Thoracic aorta (tissue), 2 donors: ENCODE measurements at regions not wholly inside any gene's neighbourhood (a gene's known extent, or its start where the extent isn't known, plus 50 kb on each side); places are given as distances from the start of the nearest gene placed in this dataset.

Experiments
- ATAC-seq: fragments of 150-250 bp; one replicate; pipeline ENCODE4 v1.8.0; 2017; ENCODE audit warnings: low read depth; ENCODE audit not compliant: insufficient number of reproducible peaks, low FRiP score
- DNase-seq: peaks from one replicate; pipeline ENCODE4 v3.0.0-alpha.2; 2020; ENCODE audit warnings: low spot score
- H3K27ac ChIP-seq, 2 donors: fragments of 200-600 bp; sonication (generic); 1 replicate in 1 of 2; 2 replicates in 1 of 2; pipeline ENCODE4 v1.5.1; 2016; ENCODE audit warnings: mild to moderate bottlenecking in 2 of 2, moderate library complexity in 2 of 2
- H3K27me3 ChIP-seq: fragments of 200-600 bp; sonication (generic); replicated peaks from 2 replicates; pipeline ENCODE4 v1.6.0; 2016; ENCODE audit warnings: mild to moderate bottlenecking; ENCODE audit not compliant: insufficient read depth
- H3K36me3 ChIP-seq: fragments of 200-600 bp; sonication (generic); one replicate; pipeline ENCODE4 v1.5.1; 2016
- H3K4me1 ChIP-seq, 2 donors: fragments of 200-600 bp; sonication (generic); 1 replicate in 1 of 2; 2 replicates in 1 of 2; pipeline versions ENCODE4 v1.5.1 to v1.6.0; 2016; ENCODE audit warnings: low read depth in 2 of 2, mild to moderate bottlenecking in 1 of 2; ENCODE audit not compliant: control insufficient read depth in 1 of 2
- H3K4me3 ChIP-seq: fragments of 200-600 bp; sonication (generic); 2 replicates; pipeline ENCODE4 v1.5.1; 2016; ENCODE audit warnings: mild to moderate bottlenecking
- H3K9me3 ChIP-seq: fragments of 200-600 bp; sonication (generic); 2 replicates; pipeline ENCODE4 v1.5.1; 2016
- CTCF ChIP-seq: fragments of 200-600 bp; sonication (generic); IDR thresholded peaks from one replicate; pipeline ENCODE4 v1.5.1; 2019; ENCODE audit warnings: antibody characterized with exemption

GRCh38 chr18:33957707-33958106 lies 267.0 kb downstream of the NOL4 start:
- no peaks in the 10 kb centered on the region for H3K27me3 ChIP-seq

GRCh38 chr18:33951031-33951430 lies 273.7 kb downstream of the NOL4 start:
- H3K27ac ChIP-seq = no peak overlapping the region
- no peaks in the 10 kb centered on the region for H3K9me3 ChIP-seq
- no peaks in the 10 kb centered on the region for H3K4me1 ChIP-seq
- DNase-seq = no peak
- ATAC-seq = no peak
- H3K27me3 ChIP-seq = no peaks in the 10 kb centered on the region
- TF ChIP-seq CTCF = no peak
- no peaks in the 10 kb centered on the region for H3K36me3 ChIP-seq
- H3K4me3 ChIP-seq = no peak overlapping the region

More at GRCh38 chr18:33957707-33958106, 267.0 kb downstream of the NOL4 start:
- no peak for TF ChIP-seq CTCF
- Histone ChIP-seq H3K36me3 (no peaks in the 10 kb centered on the region), H3K4me1 (no peaks in the 10 kb centered on the region), H3K4me3 (no peak overlapping the region), H3K27ac (no peak overlapping the region), H3K9me3 (no peaks in the 10 kb centered on the region)
- ATAC-seq (no peak), DNase-seq (no peak)

GRCh38 chr18:33946336-33946735 lies 278.4 kb downstream of the NOL4 start:
- H3K4me3 ChIP-seq = no peak overlapping the region
- no peaks in the 10 kb centered on the region for H3K36me3 ChIP-seq
- H3K4me1 ChIP-seq = no peaks in the 10 kb centered on the region
- no peak overlapping the region for H3K27ac ChIP-seq
- ATAC-seq (no peak), DNase-seq (no peak)
- no peaks in the 10 kb centered on the region for H3K9me3 ChIP-seq
- H3K27me3 ChIP-seq = no peaks in the 10 kb centered on the region
- no peak for TF ChIP-seq CTCF

- no peaks in the 10 kb centered on the region for H3K36me3 ChIP-seq
- no peak overlapping the region for H3K27ac ChIP-seq
- H3K9me3 ChIP-seq = no peaks in the 10 kb centered on the region
- no peaks in the 10 kb centered on the region for H3K27me3 ChIP-seq
- ATAC-seq (no peak), DNase-seq (no peak)
- H3K4me3 ChIP-seq = no peak overlapping the region
- no peak for TF ChIP-seq CTCF
- no peaks in the 10 kb centered on the region for H3K4me1 ChIP-seq
Measured at GRCh38 chr18:33944493-33944892, 280.2 kb downstream of the NOL4 start.

- no peak overlapping the region for H3K27ac ChIP-seq
- no peaks in the 10 kb centered on the region for H3K9me3 ChIP-seq
- H3K4me3 ChIP-seq = no peak overlapping the region
- DNase-seq (no peak), ATAC-seq (no peak)
- TF ChIP-seq CTCF = no peak
- no peaks in the 10 kb centered on the region for H3K36me3 ChIP-seq
- H3K27me3 ChIP-seq = no peaks in the 10 kb centered on the region
- no peaks in the 10 kb centered on the region for H3K4me1 ChIP-seq
Measured at GRCh38 chr18:33937270-33937816, 287.4 kb downstream of the NOL4 start.
